ENCODE measurements at regions not wholly inside any gene's neighbourhood (a gene's known extent, or its start where the extent isn't known, plus 50 kb on each side); places are given as distances from the start of the nearest gene placed in this dataset.

DNA sequence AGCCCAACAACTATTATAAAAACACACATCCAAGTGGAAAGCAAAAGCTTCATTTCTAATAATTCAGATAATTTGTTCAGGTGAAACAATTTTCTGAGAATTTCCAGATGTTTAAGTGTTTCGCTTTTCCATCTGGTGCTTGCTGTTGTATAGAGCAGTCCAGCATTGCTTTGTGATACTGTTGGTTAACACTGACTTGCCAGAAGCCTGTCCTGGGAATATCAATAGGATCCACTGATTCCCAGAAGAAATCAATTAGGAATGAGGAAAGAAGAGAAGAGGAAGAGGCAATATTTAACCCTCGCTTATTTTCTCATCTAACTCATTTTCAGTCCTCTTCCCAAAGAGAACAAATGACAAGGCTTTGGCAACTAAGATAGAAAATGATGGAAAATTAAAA lies 94.9 kb upstream of the DDIT4L start:
- DNase-seq: no peak

DNA sequence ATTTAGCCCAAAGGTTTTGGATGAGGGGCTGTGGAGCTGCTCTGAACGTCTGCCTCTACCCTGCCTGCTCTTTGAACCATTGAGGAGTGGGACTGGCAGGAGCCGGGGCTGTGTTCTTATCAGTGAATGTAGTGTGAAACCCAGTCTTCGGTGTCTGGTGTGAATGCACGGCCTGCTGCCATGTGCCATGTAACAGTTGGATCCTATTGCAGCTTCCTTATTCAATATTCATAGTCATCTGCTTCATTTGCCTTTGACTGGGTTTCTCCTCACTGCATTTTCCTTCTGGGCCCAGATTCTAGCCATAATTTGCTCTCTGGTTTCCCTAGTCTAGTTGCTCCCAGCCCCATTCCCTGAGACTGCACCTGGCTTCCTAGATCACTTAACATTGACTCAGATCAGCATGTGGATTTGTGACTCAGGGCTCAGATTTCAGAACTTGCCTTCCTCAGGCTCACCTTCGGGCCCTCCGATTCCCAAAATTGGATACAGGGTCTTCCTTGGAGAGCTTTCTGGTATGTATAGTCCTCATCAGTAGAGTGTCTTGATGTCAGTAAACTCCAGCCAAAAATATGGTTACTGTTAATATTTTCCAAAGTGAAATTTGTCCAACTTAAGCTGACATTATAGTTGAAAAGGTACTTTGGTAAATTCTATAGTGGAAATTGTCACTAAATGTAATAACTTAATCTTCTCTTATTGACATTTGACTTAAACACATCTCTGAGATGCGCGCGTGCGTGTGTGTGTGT lies 94.0 kb upstream of the DDIT4L start:
- DNase-seq: no peak

- no peak for DNase-seq
These were observed 90.5 kb upstream of the DDIT4L start for GRCh38 chr4:100280807-100281206.

DNA sequence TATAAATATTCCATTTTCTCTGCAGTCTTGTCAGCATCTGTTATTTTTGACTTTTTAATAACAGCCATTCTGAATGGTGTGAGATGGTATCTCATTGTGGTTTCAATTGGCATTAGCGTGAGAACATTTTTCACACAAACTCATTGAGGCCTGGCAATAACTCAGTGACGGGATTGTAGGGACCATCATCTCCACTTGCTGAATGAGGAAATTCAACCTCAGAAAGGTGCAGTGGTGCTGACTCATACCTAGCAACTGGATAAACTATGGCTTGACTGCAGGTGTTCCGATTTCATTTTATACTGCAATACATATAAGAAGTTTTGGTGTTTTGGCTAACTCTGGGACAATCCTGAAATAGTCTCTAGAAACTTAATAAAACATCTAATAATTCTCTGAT lies 88.3 kb upstream of the DDIT4L start:
- no peak for DNase-seq

- no peak for DNase-seq
These were observed 79.2 kb upstream of the DDIT4L start for GRCh38 chr4:100269446-100269845.

DNA sequence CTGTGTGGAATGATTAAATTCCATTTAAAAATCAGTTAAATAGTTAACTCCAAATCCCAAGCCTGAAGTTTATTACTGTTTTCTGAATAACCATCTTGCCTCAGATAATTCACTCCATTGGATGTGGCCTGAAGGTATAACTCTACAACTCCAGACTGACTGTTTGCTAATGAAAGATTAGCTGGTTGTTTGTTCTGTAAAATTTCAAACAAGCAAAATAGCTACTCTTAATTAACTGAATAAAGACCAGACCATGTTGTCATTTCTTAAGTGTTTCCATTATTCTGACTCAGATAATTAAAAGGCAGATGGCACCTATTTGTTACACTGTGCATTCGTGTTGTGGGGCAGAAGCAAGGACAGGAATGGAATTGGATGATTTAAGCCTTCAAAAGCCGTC lies 78.5 kb upstream of the DDIT4L start:
- DNase-seq: no peak

DNA sequence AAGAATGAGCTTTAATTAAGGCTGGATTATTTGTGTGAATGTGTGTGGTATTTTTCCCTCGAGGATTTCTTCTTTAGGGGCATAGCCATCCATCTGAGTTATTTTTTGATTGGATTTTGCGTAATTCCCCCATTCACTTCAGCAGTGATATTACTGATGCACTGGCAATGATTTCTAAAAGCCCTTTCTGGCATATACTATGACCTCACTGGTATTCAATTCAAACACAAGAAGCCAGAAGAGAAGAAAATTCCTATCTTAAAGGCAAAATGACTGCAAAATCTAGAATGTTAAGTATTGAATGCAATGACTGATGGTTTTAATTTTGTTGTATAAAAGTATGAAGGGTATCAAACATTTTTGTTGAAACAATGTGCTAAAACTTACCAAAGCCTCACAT lies 71.1 kb upstream of the DDIT4L start:
- DNase-seq: no peak

- no peak for DNase-seq
These were observed 68.4 kb upstream of the DDIT4L start for GRCh38 chr4:100258675-100259074.

GRCh38 chr4:100257567-100257966 lies 67.3 kb upstream of the DDIT4L start:
- DNase-seq: no peak

DNA sequence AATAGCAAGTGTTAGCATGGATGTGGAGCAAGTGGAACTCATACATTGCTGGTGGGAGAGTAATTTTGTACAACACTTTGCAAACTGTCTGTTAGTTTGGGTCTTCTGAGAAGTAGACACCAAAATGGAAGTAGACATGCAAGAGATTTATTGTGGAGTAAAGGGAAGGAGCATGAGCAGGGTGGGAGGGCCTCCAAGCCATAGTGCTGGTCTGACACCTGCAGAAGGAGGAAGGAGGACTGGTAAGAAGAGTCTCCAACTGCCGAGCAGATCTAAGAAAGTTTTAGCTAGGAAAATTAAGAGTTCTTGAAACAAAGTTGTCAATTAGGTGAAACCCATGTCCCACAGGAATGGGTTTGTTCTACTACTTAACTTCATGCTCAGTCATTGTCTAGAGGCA lies 64.0 kb upstream of the DDIT4L start:
- no peak for DNase-seq

DNA sequence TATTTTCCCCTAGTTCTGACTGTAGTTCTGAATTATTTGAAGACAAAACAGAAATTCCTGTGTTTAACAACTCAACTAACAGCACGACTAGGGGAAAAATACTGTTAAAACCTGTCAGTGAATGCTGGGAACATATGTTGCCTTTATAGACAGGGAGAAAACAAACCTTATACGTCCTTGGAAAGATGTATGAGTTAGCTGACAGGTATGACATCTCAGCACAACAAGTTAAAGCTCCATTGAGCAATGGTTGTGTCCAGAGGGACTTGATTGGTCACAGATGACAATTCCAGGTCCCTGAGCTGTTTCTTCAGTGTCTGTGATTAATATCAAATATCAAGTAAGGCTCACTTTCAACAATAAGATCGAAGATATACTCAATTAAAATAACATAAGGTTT lies 58.2 kb upstream of the DDIT4L start:
- no peak for DNase-seq

DNA sequence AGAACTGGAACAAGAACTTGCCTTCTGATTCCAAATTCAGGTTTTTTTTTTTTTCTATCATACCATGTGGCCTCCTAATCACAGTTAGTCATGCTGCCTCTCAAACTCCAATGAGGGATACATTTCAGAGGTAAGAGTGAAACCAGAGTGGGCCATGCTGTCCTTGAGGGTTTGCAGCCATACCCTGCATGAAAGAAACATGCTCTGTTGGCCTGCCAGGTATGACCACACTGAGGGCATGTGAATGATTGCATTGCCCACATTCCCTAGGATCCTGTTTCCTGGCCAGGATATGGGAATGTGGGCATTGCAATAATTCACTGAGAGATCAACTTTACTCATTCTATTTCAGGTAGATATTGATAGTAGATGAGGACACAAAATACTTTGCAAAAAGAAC lies 56.4 kb upstream of the DDIT4L start:
- no peak for DNase-seq

DNA sequence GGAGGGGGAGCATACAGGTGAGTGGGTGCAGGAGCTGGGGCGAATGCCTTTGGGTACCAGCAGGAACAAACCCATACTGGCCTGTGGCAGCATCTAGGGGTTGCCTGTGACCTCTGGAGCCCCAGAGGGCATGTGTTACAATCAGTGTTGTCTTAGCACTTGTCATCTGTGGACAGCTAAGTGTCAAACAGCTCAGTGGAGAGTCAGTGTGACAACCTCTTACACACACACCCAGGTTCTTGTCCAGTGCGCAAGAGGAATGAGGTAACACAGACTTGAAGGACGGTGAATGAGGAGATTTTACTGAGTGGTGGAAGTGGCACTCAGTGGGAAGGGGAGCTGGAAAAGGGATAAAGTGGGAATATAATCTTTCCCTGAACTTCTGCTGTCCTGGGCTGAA lies 54.1 kb upstream of the DDIT4L start:
- no peak for DNase-seq
